ENCODE measurements at regions not wholly inside any gene's neighbourhood (a gene's known extent, or its start where the extent isn't known, plus 50 kb on each side); places are given as distances from the start of the nearest gene placed in this dataset.

DNA sequence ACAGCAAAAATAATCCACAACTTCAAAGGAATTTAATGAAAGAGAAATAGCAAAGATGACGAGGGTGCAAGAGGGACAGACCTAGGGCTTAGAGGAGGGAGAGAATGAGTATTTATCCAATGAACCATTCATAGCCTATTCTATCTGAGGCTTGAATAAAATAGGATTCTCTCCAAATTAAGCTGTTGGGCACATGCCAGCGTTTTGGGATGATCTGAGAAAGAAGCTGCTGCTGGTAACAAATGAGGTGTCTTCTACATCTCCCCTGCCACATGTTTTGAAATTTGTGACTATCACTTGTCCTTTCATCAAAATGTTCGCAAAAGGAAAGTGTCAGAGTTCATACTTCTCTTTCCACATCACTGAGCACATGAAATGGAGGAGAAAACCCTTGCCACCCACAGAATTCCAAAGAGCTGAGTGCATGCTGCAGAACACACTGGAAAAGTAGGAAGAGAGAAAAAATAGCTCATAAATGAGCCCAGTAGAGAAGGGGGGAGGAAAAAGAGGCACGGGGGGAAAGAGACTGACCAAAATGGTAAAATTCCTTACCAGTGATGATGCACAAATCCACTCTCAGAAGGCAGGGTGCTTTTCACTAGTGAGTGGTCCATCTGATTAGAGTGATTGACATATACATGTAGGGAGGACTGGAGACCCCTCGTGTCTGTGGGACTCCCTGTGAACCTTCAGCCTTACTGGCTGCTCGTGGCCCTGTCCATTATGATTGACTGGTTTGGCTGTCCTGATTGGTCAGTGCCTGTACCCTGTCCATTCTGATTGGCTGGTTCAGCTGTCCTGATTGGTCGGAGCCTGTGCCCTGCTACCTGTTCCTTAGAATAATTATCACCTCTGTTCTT is 180.5 kb downstream of the OGFRL1 start:
- H3K27ac ChIP-seq = peak overlapping the region in 9 of 21 experiments; percentile 14 to 79 (median 52)

GRCh38 chr6:71471718-71472117 is 183.1 kb downstream of the OGFRL1 start:
- no peak overlapping the region for H3K4me3 ChIP-seq
- no peak overlapping the region for H3K27ac ChIP-seq

More for the DNA sequence above, 180.5 kb downstream of the OGFRL1 start:
- no peak overlapping the region for H3K4me3 ChIP-seq

GRCh38 chr6:71473926-71474325 is 185.3 kb downstream of the OGFRL1 start:
- H3K27ac ChIP-seq = peak overlapping the region in 2 of 21 experiments; percentile 11 to 31

DNA sequence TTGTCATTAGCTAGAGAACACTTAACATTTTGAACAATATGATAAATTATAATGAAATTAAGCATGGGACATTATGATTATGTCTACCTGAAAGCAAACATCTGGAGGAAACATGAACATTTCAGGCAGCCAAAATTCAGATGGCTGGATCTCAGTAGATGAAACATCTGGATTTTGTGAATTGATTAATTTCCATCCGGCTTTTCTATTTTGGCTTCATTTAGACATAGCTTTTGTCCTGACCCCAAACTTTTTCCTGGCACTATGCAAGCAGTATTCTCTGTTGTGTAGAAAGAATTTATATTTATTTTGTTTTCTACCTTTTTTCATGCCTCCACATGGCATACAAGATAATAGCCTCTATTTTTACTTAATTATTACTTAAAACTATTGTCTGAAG is 186.3 kb downstream of the OGFRL1 start:
- H3K27ac ChIP-seq = no peak overlapping the region
- H3K4me3 ChIP-seq = no peak overlapping the region

More at GRCh38 chr6:71473926-71474325, 185.3 kb downstream of the OGFRL1 start:
- H3K4me3 ChIP-seq = no peak overlapping the region

GRCh38 chr6:71476371-71476770 is 187.8 kb downstream of the OGFRL1 start:
- H3K27ac ChIP-seq = peak overlapping the region in 1 of 21 experiments; percentile 21
- no peak overlapping the region for H3K4me3 ChIP-seq

GRCh38 chr6:71476872-71477271 is 188.3 kb downstream of the OGFRL1 start:
- Histone ChIP-seq H3K4me3 (no peak overlapping the region), H3K27ac (peak overlapping the region in 1 of 21 experiments; percentile 87)

- Histone ChIP-seq H3K27ac (peak overlapping the region in 15 of 21 experiments; percentile 6 to 87 (median 47)), H3K4me3 (no peak overlapping the region)
These were observed 190.4 kb downstream of the OGFRL1 start for GRCh38 chr6:71478834-71479541.

GRCh38 chr6:71480577-71480976 is 192.0 kb downstream of the OGFRL1 start:
- no peak overlapping the region for H3K4me3 ChIP-seq
- H3K27ac ChIP-seq = peak overlapping the region in 6 of 21 experiments; percentile 3 to 87 (median 32)

GRCh38 chr6:71481011-71481410 is 192.4 kb downstream of the OGFRL1 start:
- Histone ChIP-seq H3K4me3 (no peak overlapping the region), H3K27ac (peak overlapping the region in 4 of 21 experiments; percentile 21 to 87 (median 52))

GRCh38 chr6:71481801-71482200 is 193.2 kb downstream of the OGFRL1 start:
- no peak overlapping the region for H3K4me3 ChIP-seq
- peak overlapping the region in 3 of 21 experiments; percentile 7 to 87 (median 21) for H3K27ac ChIP-seq

DNA sequence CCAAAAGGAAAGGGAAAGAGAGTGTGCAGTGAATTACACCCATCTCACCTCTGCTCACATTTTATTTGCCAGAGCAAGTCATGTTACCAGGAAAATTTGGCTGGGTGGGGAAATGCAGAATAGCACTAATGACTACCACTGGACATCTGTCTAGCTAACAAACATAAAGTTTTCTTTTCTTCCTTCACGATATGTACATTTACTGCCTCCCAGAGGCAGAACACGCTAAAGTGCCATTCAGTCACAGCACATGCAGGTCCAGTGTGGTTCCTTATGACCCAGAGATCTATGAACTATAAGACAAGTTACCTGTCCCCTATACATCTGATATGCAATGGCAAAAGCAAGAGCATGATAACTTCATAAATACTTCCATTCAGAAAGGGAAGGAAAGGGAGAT is 194.1 kb downstream of the OGFRL1 start:
- H3K4me3 ChIP-seq = no peak overlapping the region
- H3K27ac ChIP-seq = no peak overlapping the region

- Histone ChIP-seq H3K4me3 (no peak overlapping the region), H3K27ac (no peak overlapping the region)
These were observed 197.8 kb downstream of the OGFRL1 start for GRCh38 chr6:71486461-71486860.

DNA sequence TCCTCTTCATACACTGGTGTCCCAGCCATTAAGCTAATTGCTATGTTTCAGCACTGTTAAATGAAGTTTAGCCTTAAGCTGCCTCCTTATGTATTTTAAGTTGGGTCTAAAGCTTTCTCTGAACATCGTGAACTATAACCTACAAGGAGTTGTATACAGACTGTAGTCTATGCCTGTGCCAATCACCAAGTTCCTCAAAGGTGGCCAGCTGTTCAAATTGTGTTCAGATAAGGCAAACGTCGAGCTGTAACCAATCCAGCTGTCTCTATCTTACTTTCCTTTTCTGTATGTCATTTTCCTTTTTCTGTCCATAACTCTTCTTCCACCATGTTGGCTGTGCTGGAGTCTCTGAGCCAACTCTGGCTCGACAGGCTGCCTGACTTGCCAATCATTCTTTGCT is 199.6 kb downstream of the OGFRL1 start:
- Histone ChIP-seq H3K27ac (no peak overlapping the region), H3K4me3 (no peak overlapping the region)

GRCh38 chr6:71489736-71490135 is 201.1 kb downstream of the OGFRL1 start:
- Histone ChIP-seq H3K27ac (peak overlapping the region in 1 of 21 experiments; percentile 49), H3K4me3 (no peak overlapping the region)

DNA sequence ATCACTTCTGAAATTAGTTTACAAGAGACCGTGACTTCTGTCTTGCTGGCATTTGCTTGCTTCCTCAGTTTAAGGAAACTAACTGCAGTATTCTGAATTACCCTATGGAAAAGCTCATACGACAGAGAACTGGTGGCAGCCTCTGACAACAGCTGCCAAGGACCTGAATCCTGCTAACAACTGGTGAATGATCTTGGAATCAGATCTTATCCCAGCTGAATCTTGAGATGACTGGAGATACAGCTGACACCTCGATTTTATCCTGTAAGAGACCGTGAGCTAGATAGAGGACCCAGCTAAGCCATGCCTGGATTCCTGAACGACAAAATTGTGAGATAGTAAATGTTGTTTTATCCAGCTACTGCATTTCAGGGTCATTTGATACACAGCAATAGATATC is 202.3 kb downstream of the OGFRL1 start:
- Histone ChIP-seq H3K4me3 (no peak overlapping the region), H3K27ac (no peak overlapping the region)

DNA sequence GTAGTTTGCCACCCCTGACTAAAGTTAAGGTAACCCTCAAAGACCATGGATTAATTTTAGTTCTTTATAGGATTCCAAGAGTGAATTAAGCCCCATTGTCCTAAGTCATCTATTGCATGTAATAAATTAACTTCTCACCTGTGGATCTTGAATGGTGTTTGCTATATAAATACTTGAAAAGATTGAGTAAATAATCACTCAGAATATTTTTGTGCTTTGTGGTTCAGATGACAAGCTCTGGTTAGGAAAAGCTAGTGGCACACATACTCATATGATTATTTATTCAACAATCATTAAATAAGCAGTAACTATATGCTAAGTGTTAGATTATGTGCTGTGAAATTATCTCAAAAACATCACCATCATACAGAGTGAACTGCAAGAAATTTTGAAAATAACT is 203.2 kb downstream of the OGFRL1 start:
- no peak overlapping the region for H3K4me3 ChIP-seq

GRCh38 chr6:71492668-71493067 is 204.1 kb downstream of the OGFRL1 start:
- H3K4me3 ChIP-seq = no peak overlapping the region
- no peak overlapping the region for H3K27ac ChIP-seq

More for the DNA sequence above, 203.2 kb downstream of the OGFRL1 start:
- no peak overlapping the region for H3K27ac ChIP-seq

DNA sequence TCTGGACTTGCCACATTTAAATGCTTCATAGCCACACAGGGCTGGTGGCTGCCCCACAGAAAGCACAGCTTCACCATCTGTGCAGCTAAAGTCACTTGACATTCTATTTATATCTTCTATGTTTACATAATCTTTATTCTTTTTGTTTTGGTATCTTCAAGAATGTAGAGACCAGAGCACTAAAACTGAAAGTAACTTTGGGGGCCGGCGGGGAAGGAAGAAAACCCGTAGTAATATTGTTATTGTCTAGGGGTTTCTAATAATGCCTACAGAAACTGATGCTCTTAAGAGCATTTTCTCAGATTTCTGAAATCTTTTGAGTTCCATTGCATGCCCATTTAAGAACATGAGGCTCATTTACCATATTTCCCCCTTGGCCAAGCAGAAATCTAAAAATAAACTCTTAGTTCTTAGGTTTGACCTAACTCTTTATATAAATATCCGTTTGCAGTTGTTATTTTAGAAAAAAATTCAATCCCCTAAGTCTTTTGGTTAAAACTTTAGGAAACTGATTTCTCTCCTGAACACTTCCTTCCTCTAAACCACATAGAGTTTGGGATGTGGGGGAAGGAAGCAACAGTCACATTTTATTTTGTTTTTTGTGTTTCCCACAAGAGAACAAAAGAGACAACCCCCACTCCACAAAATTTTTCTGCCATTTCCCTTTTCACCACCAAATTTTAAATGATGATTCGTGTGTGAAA is 207.6 kb downstream of the OGFRL1 start:
- H3K4me3 ChIP-seq = peak overlapping the region in 1 of 7 experiments; percentile 4
- H3K27ac ChIP-seq = peak overlapping the region in 7 of 21 experiments; percentile 9 to 62 (median 49)

GRCh38 chr6:71496722-71497033 is 208.1 kb downstream of the OGFRL1 start:
- Histone ChIP-seq H3K4me3 (no peak overlapping the region), H3K27ac (peak overlapping the region in 5 of 21 experiments; percentile 2 to 62 (median 33))

GRCh38 chr6:71498638-71499037 is 210.0 kb downstream of the OGFRL1 start:
- Histone ChIP-seq H3K27ac (no peak overlapping the region), H3K4me3 (no peak overlapping the region)
